Stimulated activated naive B cell treated with anti-CD40 and anti-IgM and Interleukin-4, amounts not matched to agents 10 μg/mL and 1 μg/mL and 100 μg/mL, for 72 hours (primary cell): ENCODE measurements at regions not wholly inside any gene's neighbourhood (a gene's known extent, or its start where the extent isn't known, plus 50 kb on each side); places are given as distances from the start of the nearest gene placed in this dataset.

Source experiments
- ATAC-seq, 2 donors: fragments of 150-1000 bp; cut with Tn5 transposase; replicated peaks; 2 replicates each; pipeline ENCODE4 v1.10.0; 2021; ENCODE audit warnings: moderate library complexity in 1 of 2
- DNase-seq: peaks from one replicate; pipeline ENCODE4 v3.0.0; 2021
- H3K27ac Mint-ChIP-seq: one replicate; pipeline ENCODE4 v1.8.0; 2022; ENCODE audit warnings: mild to moderate bottlenecking, mixed read lengths
- H3K27me3 Mint-ChIP-seq, 2 donors: one replicate each; pipeline ENCODE4 v1.8.0; 2022; ENCODE audit warnings: mixed read lengths in 2 of 2
- H3K36me3 Mint-ChIP-seq, 2 donors: one replicate each; pipeline ENCODE4 v1.8.0; 2022; ENCODE audit warnings: mixed read lengths in 2 of 2, mild to moderate bottlenecking in 1 of 2
- H3K4me1 Mint-ChIP-seq, 2 donors: one replicate each; pipeline ENCODE4 v1.8.0; 2022; ENCODE audit warnings: mixed read lengths in 2 of 2, mild to moderate bottlenecking in 1 of 2
- H3K4me3 Mint-ChIP-seq, 2 donors: one replicate each; pipeline ENCODE4 v1.8.0; 2022; ENCODE audit warnings: mild to moderate bottlenecking in 2 of 2, mixed read lengths in 2 of 2, moderate library complexity in 1 of 2
- H3K9me3 Mint-ChIP-seq, 2 donors: one replicate each; pipeline ENCODE4 v1.8.0; 2022; ENCODE audit warnings: mixed read lengths in 2 of 2, mild to moderate bottlenecking in 1 of 2

DNA sequence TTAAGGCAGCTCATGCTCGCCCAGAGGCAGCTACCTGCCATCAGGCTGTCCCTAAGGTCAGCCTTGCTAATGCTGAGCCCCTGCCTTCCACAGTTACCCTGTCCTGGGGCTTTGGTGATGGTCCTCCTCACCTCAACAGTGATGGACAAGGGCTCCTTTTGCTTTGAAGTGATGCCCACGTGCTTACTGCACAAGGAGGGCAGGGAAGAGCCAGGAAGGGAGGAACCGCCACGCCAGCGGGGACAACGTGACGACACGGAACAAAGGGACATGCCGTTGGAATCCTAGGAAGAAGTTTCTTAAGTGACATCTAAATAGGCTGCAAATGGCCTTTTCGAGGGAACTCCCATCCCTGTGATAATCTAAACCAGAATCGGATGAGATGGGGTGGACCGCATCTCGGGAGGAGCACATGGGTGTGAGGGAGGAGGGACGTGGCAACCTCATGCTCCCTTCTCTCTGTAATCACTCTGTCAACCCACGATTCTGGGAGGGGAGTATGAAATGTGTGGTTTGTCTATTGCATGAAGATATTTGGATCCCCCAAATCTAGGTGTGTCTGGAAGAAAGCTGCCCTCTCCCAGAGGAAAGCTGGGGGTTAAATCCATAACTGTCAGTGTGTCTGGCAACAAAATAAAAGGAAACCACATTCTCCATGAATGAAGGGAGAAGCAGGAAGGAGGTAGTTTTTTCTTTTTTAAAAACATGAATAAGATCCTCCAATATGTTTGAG, 110.9 kb upstream of the IRF2BP2 start:
- H3K27me3 Mint-ChIP-seq = no peaks in the 10 kb centered on the region
- no peak for ATAC-seq
- no peaks in the 10 kb centered on the region for H3K9me3 Mint-ChIP-seq
- H3K27ac Mint-ChIP-seq = no peak overlapping the region
- no peaks in the 10 kb centered on the region for H3K36me3 Mint-ChIP-seq
- no peak overlapping the region for H3K4me3 Mint-ChIP-seq
- peaks cover 34 to 49% of the 10 kb centered on the region in 2 donors for H3K4me1 Mint-ChIP-seq
- no peak for DNase-seq

DNA sequence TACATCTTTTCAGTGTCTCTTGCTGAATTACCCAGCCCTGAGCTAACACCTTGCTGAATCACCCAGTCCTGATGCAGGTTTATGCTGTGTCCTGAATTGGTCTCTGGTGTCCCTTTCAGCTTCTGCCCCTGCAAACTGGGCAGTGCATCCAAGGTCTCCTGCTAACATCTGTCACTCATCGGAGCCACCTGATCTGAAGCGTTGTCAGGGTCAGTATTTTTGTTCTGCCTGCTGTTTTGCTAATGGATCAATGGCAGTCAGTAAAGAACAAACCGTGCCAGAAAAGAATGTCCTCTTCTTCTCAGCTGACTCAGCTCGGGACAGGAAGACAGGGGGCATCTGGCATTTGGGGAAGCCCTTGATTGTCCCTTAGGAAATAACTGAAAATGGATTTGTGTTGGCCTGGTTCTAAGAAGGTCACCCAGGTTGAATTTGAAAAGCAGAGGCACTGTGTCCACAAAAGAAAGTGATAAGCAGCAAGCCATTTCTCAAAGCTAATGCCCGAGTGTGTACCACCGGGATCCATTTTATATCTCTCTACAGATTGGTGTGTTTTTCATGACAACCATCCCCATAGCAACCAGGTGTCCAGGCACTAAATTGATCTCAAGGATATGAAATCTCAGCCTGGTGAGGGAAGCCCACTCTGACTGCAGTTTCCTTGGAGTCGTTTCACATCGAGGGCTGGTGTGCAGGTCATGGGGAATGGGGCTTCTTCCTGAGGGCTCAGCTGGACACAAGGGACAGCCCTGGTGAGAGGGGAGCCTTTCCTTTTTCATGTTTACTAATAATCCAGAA, 109.7 kb upstream of the IRF2BP2 start:
- Mint-ChIP-seq H3K27me3 (no peaks in the 10 kb centered on the region), H3K4me1 (peaks cover 21 to 36% of the 10 kb centered on the region in 2 donors), H3K27ac (peak overlapping the region; percentile 27), H3K9me3 (no peaks in the 10 kb centered on the region), H3K36me3 (no peaks in the 10 kb centered on the region), H3K4me3 (no peak overlapping the region)
- ATAC-seq (no peak), DNase-seq (no peak)

DNA sequence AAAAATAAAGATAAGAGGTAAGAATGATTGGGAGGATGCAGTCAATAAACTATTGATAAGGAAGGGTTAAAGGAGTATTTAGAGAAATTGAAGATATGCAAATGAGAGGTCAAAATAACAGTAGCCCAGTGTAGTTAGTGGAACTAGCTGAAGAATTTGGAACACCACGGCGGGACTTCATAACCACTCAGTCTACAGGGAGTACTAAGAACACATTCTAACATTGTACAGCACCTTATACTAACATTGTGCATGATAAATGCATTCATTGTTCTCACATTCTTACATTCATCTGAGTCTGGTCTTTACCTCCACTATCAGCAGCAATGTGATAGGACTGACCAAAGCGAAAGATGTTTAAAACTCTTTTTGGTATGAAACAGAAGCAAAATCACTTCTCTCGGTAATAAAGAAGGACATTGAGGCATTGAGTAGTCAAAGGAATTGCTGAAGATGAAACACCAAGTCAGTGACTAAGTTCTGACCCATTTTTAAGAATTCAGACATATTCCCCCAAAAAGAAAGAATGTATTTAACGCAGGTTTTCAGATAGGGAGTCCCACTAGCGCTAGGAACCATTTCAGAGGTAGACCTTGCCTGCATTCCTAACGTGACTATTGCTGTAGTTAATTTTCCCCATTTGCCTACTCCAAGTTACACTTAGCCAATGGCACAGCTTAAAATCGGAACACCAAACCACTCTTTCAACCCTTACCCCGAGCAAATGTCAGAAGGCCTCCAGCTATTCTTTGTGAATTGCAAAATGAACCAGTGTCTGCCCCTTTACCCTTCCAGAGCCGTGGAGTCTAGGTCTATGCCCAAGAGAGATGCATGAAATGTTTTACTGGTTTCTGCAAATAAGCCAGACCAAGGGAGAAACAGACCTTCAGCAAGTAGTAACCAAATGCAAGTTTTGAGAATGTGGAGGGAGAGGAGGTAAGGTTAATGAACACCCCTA, 108.8 kb upstream of the IRF2BP2 start:
- DNase-seq (no peak), ATAC-seq (no peak)
- Mint-ChIP-seq H3K9me3 (no peaks in the 10 kb centered on the region), H3K27ac (no peak overlapping the region), H3K36me3 (no peaks in the 10 kb centered on the region), H3K4me1 (peaks cover 14 to 28% of the 10 kb centered on the region in 2 donors), H3K4me3 (no peak overlapping the region), H3K27me3 (no peaks in the 10 kb centered on the region)

DNA sequence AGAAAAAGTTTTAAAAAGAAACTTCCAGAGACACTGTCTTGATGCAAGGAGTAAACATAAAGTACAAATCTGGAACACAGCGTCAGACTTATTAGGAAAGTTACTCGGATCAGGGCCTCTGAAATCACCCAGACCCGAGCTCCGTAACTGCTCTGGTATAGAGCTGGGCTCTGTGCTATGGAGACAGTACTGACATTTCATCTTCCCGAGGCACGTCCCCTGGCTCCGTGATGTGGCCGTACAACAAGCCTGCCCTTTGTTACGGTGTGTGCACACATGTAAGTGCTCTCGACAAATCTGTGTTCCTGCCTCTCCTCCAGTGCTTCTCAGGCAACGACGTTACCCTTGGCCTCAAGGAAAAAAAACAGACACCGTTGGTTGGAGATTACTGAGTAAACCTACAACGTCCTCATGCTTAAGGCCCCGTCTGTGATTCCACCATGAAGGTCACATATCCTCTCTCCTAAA, 107.0 kb upstream of the IRF2BP2 start:
- no peaks in the 10 kb centered on the region for H3K9me3 Mint-ChIP-seq
- peaks cover 4 to 9% of the 10 kb centered on the region in 2 donors for H3K4me1 Mint-ChIP-seq
- no peak overlapping the region for H3K27ac Mint-ChIP-seq
- H3K36me3 Mint-ChIP-seq = no peaks in the 10 kb centered on the region
- DNase-seq (no peak), ATAC-seq (no peak)
- no peak overlapping the region for H3K4me3 Mint-ChIP-seq
- no peaks in the 10 kb centered on the region for H3K27me3 Mint-ChIP-seq

DNA sequence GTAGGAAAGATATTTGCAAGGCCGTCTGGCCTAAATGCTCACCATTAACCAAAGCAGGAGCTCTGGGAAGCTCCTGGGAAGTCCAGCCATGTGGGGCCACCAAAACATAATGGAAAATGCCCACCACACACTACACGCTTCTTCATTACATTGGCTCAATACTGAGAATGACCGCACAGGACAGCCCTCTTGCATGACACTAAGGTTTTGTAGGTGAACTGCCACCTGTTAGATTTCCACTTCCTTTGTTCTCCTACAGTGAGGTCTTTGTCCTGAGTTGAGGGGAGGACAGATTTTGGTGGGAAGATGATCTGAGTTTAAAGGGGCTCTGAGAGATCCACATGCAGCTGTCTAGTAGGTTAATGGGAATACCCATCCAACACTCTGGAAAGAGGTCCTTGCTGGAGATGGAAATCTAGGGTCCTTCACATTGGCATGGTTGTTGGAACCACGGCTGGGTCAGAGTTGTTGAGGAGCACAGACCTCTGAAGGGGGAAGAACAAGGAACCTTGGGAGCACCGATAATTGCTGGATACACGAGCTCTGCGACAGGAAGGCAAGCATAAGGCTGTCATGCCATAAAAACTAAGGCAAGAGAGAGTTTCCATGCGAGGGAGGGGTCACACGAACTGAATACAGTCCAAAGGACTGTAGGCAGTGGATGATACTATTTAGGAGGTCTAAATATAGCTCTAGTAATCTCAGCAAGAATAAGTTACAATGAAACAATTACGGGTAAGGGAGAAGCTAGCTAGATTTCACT, 105.5 kb upstream of the IRF2BP2 start:
- Mint-ChIP-seq H3K27me3 (no peaks in the 10 kb centered on the region), H3K4me3 (no peak overlapping the region), H3K4me1 (no peaks in the 10 kb centered on the region), H3K27ac (no peak overlapping the region), H3K36me3 (no peaks in the 10 kb centered on the region), H3K9me3 (no peaks in the 10 kb centered on the region)
- ATAC-seq = no peak
- no peak for DNase-seq

DNA sequence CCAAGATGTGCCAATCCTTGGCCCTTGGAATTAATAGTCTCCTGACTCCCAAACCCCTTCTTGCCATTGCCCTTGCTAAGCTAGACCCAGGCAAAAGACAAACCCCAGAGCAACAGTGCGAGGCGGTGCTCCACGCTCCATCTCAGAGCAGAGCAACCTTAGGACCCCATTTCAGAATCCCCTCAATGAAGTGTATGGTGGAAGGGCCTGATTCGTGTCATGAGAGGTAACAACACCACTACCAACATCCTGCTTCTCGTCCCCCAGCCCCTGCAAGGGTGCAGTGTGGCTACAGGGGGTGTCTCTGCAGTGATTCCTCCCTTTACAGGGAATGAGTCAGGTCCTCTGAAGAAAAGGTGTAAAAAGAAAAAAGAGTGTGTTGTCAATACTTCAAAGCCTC, 103.9 kb upstream of the IRF2BP2 start:
- no peaks in the 10 kb centered on the region for H3K4me1 Mint-ChIP-seq
- no peak for ATAC-seq
- no peak overlapping the region for H3K27ac Mint-ChIP-seq
- no peaks in the 10 kb centered on the region for H3K27me3 Mint-ChIP-seq
- H3K9me3 Mint-ChIP-seq = no peaks in the 10 kb centered on the region
- DNase-seq = no peak
- H3K36me3 Mint-ChIP-seq = no peaks in the 10 kb centered on the region
- no peak overlapping the region for H3K4me3 Mint-ChIP-seq

DNA sequence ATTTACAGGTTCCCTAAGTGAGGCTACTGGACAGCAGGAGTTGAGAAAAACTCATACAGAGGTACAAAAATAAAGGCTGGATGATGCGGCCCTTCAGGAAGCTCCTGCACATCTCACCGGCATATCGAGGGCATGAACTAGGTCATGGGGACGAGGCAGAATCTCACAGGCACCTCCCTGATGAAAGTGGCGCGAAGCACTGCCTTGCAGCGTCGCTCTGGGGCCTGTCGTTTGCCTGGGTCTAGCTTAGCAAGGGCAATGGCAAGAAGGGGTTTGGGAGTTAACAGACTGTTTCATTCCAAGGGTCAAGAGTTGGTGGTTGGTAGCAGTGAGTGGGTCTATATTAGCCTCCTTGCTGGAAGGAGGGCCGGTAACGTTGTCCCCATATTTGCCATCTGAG, 103.5 kb upstream of the IRF2BP2 start:
- Mint-ChIP-seq H3K4me1 (no peaks in the 10 kb centered on the region), H3K27me3 (no peaks in the 10 kb centered on the region), H3K36me3 (no peaks in the 10 kb centered on the region), H3K4me3 (no peak overlapping the region), H3K27ac (no peak overlapping the region), H3K9me3 (no peaks in the 10 kb centered on the region)
- DNase-seq (no peak), ATAC-seq (no peak)

DNA sequence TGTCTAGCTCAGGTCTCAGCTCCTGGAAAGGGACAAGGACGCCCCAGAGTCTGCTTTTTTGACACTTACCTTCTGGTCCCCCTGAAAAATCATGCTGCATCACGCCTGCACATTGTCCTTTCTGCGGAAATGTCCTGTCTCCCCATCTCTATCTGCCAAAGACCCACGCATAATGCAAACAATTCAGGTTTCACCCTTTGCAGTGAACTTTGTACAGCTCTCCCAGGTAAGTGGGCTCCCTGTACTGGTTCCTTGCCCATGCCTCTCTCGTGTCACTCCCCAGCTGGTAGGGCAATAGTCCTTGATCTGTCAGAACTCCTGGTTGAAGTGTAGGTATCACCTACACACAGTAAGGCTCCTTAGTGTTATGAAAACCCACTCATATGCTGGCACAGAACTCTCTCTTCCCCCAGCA, 102.9 kb upstream of the IRF2BP2 start:
- no peaks in the 10 kb centered on the region for H3K36me3 Mint-ChIP-seq
- H3K9me3 Mint-ChIP-seq = no peaks in the 10 kb centered on the region
- no peaks in the 10 kb centered on the region for H3K4me1 Mint-ChIP-seq
- H3K27me3 Mint-ChIP-seq = no peaks in the 10 kb centered on the region
- no peak overlapping the region for H3K27ac Mint-ChIP-seq
- DNase-seq (no peak), ATAC-seq (no peak)
- no peak overlapping the region for H3K4me3 Mint-ChIP-seq

DNA sequence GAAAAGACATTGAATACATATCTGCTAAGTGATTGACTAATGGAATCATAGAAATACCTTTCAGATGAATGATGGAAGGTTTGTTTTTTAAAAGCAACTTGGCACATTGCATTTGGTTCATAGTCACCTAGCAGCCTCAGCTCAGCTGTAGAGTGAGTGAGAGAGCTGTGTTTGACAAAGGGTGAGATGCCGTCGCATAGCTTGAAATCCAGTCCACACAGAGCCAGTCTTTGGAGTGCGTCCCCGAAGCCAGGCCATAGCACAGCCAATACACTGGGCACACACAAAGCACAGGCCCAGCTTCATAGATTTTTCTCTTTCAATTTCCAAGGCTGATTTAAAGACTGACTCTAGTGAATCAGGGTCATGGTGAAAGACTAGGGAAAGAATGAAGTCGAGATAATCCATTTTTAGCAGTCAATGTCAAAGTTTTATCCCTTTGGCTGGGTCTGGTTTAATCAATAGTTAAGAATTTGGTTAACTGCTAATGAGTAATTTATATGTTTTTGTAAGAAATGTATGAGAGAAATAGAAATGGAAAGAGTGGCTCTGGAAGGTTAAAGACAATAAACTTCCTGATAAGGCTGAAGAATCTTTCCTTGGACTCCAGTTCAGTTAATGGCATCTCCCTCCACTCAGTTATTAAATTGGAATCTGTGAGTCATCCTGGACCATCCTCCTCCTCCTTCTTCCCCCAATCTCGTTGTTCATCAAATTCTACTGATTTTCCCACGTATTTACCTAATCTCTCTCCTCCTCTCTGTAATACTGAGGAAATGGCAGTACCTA, 101.2 kb upstream of the IRF2BP2 start:
- Mint-ChIP-seq H3K9me3 (no peaks in the 10 kb centered on the region), H3K36me3 (no peaks in the 10 kb centered on the region), H3K4me1 (peaks cover 0 to under 1% of the 10 kb centered on the region in 2 donors), H3K27ac (no peak overlapping the region), H3K4me3 (no peak overlapping the region), H3K27me3 (peaks cover 0 to 2% of the 10 kb centered on the region in 2 donors)
- DNase-seq = no peak
- ATAC-seq = no peak

DNA sequence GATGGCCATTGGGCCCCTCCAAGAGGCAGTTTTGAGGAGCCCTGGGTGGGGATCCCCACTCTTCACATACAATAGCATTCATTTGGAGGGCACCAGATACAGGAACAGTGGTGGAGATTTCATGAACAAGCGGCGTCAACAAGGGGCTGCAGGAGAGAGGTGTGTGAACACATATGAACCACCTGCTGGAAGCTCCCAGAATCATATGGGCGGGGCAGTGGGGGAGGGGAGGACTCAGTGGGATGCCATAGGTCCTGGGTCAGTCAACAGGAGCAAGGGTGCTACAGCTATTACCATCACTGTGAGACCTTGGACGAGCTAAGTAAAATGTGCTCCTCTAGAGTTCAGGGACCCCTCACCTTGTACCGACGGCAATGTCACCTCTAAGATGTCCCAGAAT, 100.4 kb upstream of the IRF2BP2 start:
- Mint-ChIP-seq H3K4me3 (no peak overlapping the region), H3K4me1 (peaks cover 0 to 2% of the 10 kb centered on the region in 2 donors), H3K9me3 (no peaks in the 10 kb centered on the region), H3K36me3 (no peaks in the 10 kb centered on the region), H3K27ac (no peak overlapping the region), H3K27me3 (peaks cover 0 to 3% of the 10 kb centered on the region in 2 donors)
- ATAC-seq (no peak), DNase-seq (no peak)

DNA sequence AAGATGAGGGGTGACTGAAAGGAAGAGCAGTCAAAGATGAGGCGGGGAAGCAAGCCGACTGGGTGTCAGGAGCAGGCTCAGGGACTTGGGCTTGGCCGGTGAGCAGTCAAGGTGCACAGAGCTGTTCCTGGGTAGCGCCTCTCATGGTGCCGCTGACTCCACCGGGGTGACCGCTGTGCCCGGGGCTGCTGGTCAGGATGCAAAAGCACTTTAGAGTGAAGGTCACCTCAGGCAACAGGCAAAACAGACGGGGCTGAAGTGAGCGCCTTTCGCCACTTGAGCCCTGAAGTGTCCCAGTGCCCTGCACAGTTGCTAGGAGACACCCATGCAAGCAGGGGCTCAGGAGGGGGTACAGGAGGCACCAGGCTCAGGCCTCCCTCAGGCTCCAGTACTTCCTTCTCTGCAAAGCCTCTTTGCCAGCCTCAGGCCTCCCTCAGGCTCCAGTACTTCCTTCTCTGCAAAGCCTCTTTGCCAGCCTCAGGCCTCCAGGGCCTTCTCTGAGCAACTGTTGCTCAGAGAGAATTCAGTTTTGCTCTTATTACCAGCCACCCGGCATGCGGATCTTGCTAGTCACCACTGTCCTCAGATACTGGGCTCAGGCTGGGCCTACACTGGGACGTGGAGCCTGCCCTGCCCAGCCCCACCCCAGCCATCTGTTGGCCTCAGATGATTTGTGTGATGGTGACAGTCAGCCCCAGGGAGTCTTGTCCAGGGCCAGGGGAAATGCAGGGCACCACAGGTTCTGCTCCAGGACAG, 99.7 kb upstream of the IRF2BP2 start:
- DNase-seq (no peak), ATAC-seq (no peak)
- Mint-ChIP-seq H3K4me3 (no peak overlapping the region), H3K27me3 (peaks cover 0 to 3% of the 10 kb centered on the region in 2 donors), H3K36me3 (no peaks in the 10 kb centered on the region), H3K4me1 (peaks cover 0 to 2% of the 10 kb centered on the region in 2 donors), H3K9me3 (no peaks in the 10 kb centered on the region), H3K27ac (no peak overlapping the region)

DNA sequence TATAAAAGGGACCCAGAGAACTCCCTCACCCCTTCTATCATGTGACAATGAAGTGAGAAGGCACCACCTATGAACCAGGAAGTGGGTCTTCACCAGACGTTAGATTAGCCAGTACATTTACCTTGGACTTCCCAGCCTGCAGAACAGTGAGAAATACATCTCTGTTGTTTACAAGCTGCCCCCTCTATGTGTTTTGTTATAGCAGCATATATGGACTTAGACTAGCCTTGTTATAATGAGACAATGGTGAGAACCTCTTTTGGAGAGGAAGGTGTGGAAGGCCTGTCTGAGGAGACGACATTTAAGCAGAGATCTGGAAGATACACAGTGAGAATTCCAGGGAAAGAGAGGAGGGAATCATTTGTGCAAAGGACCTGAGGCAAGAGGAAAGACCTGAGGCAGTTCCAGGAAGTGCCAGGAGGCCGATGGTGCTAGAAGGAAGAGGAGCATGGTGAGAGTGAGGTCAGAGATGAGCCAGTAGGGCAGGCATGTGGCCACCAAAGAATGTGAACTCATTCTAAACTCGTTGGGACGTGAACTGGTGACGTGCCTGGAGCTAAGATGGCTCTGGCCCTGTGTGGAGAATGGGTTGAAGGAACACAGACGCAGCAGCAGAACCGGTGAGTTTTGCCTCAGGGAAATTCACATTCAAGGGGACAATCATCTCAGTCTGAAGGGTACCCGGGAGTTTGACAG, 98.9 kb upstream of the IRF2BP2 start:
- ATAC-seq (no peak), DNase-seq (no peak)
- Mint-ChIP-seq H3K27me3 (peaks cover 0 to 3% of the 10 kb centered on the region in 2 donors), H3K4me3 (no peak overlapping the region), H3K27ac (no peak overlapping the region), H3K4me1 (peaks cover 0 to 2% of the 10 kb centered on the region in 2 donors), H3K9me3 (no peaks in the 10 kb centered on the region), H3K36me3 (no peaks in the 10 kb centered on the region)
